GM12878 (cell line): ENCODE measurements at regions not wholly inside any gene's neighbourhood (a gene's known extent, or its start where the extent isn't known, plus 50 kb on each side); places are given as distances from the start of the nearest gene placed in this dataset.

ENCODE experiments used
- ATAC-seq: fragments of 200-7000 bp; cut with Tn5 transposase; 3 replicates; pipeline ENCODE4 v1.9.1; 2020; ENCODE audit warnings: mild to moderate bottlenecking, moderate library complexity
- BruUV-seq: library from RNA; stranded (reverse); fragments of 400-500 nt; replicated peaks from 2 replicates; lab custom pipeline; 2021; lab: Mats Ljungman, UMichigan
- CTCF ChIA-PET: fragments of 300-600 bp; sonication (Branson Sonifier 250); formaldehyde crosslinking; extraction: SDS; loops from one replicate; lab custom pipeline; 2021; ENCODE audit warnings: inconsistent platforms; lab: Yijun Ruan, JAX
- POLR2A ChIA-PET: fragments of 350-600 bp; formaldehyde crosslinking; extraction: SDS; loops from one replicate; lab custom pipeline; 2021; ENCODE audit warnings: inconsistent platforms; lab: Charles Lee
- RAD21 ChIA-PET: fragments of 300-600 bp; sonication (Branson Sonifier 250); formaldehyde crosslinking; loops from one replicate; lab custom pipeline; 2023; ENCODE audit warnings: antibody characterized with exemption; ENCODE audit not compliant: unreplicated experiment; lab: Charles Lee
- SMC1A ChIA-PET: fragments of 300-600 bp; sonication (Branson Sonifier 250); formaldehyde crosslinking; loops from one replicate; lab custom pipeline; 2023; ENCODE audit not compliant: unreplicated experiment, uncharacterized antibody; lab: Charles Lee
- DNase-seq: peaks from one replicate; pipeline ENCODE4 v3.0.0-alpha.2; 2011; ENCODE audit warnings: low read depth, low spot score
- FAIRE-seq: peaks from 3 replicates; lab custom pipeline; 2011; peaks lifted over from hg19 to GRCh38; lab: Jason Lieb, UNC
- H2AFZ ChIP-seq: 2 replicates; pipeline ENCODE4 v1.6.0; 2011; ENCODE audit warnings: low read depth, low read length, control low read depth; ENCODE audit not compliant: control insufficient read depth
- H3K27ac ChIP-seq: 2 replicates; pipeline ENCODE4 v1.5.1; 2011; ENCODE audit warnings: control low read depth; ENCODE audit not compliant: control insufficient read depth, insufficient read depth
- H3K27me3 ChIP-seq, 2 experiments: replicated peaks in 1 of 2; 2 replicates each; pipeline versions ENCODE4 v1.6.0 to v1.6.1; 2011; ENCODE audit warnings: low read length in 1 of 2; ENCODE audit not compliant: control insufficient read depth in 2 of 2, insufficient read depth in 2 of 2
- H3K36me3 ChIP-seq, 2 experiments: 2 replicates each; pipeline ENCODE4 v1.5.1; 2011; ENCODE audit warnings: low read length in 1 of 2; ENCODE audit not compliant: control insufficient read depth in 2 of 2, insufficient read depth in 2 of 2
- H3K4me1 ChIP-seq: 2 replicates; pipeline ENCODE4 v1.6.1; 2011; ENCODE audit warnings: mild to moderate bottlenecking, low read length, moderate library complexity, mixed read lengths; ENCODE audit not compliant: control insufficient read depth, insufficient read depth
- H3K4me2 ChIP-seq: 2 replicates; pipeline ENCODE4 v1.6.0; 2011; ENCODE audit warnings: control low read depth; ENCODE audit not compliant: control insufficient read depth, insufficient read depth
- H3K4me3 ChIP-seq: fragments of 200-600 bp; sonication (generic); 2 replicates; pipeline ENCODE4 v1.5.1; 2016
- H3K79me2 ChIP-seq: 2 replicates; pipeline ENCODE4 v1.6.0; 2011; ENCODE audit warnings: low read length; ENCODE audit not compliant: control insufficient read depth, insufficient read depth
- H3K9ac ChIP-seq: 2 replicates; pipeline ENCODE4 v1.8.0; 2011; ENCODE audit warnings: low read length, control low read depth, mixed read lengths; ENCODE audit not compliant: control insufficient read depth, insufficient read depth
- H3K9me3 ChIP-seq: replicated peaks from 3 replicates; pipeline ENCODE4 v1.5.1; 2011; ENCODE audit warnings: mild to moderate bottlenecking, low read length; ENCODE audit not compliant: control insufficient read depth, insufficient read depth
- H4K20me1 ChIP-seq: 2 replicates; pipeline ENCODE4 v1.6.0; 2011; ENCODE audit not compliant: control insufficient read depth, insufficient read depth
- CBFB ChIP-seq: IDR thresholded peaks from 2 replicates; pipeline ENCODE4 v1.6.1; 2016; ENCODE audit warnings: antibody characterized with exemption, low read depth
- EP300 ChIP-seq, 2 experiments: fragments of 150-350 bp in 1 of 2; IDR thresholded peaks; 2 replicates each; pipeline ENCODE4 v1.6.1; 2011 to 2012; ENCODE audit warnings: low read depth in 2 of 2, low read length in 2 of 2, borderline replicate concordance in 1 of 2, improper control_type of control experiment in 1 of 2, inconsistent platforms in 1 of 2; ENCODE audit not compliant: control insufficient read depth in 1 of 2
- KAT2A ChIP-seq: conservative IDR thresholded peaks from 2 replicates; pipeline ENCODE4 v1.6.1; 2011; ENCODE audit warnings: low read depth, low read length; ENCODE audit not compliant: control insufficient read depth
- NBN ChIP-seq: fragments of 450-650 bp; IDR thresholded peaks from 2 replicates; pipeline ENCODE4 v1.6.1; 2016
- PAX5 ChIP-seq: IDR thresholded peaks from 2 replicates; pipeline ENCODE4 v1.6.1; 2011; ENCODE audit warnings: low read depth, low read length, borderline replicate concordance
- RAD21 ChIP-seq: IDR thresholded peaks from 2 replicates; pipeline ENCODE4 v1.6.1; 2011; ENCODE audit warnings: mild to moderate bottlenecking, low read depth, low read length, moderate library complexity; ENCODE audit not compliant: insufficient read depth
- RCOR1 ChIP-seq: conservative IDR thresholded peaks from 2 replicates; pipeline ENCODE4 v1.6.1; 2012; ENCODE audit warnings: low read depth, low read length, improper control_type of control experiment
- SIX5 ChIP-seq: IDR thresholded peaks from 2 replicates; pipeline ENCODE4 v1.6.1; 2011; ENCODE audit warnings: mild to moderate bottlenecking, low read depth, low read length, moderate library complexity; ENCODE audit not compliant: severe bottlenecking
- SMAD5 ChIP-seq: IDR thresholded peaks from 2 replicates; pipeline ENCODE4 v1.6.1; 2016; ENCODE audit warnings: antibody characterized with exemption, low read depth
- SREBF1 ChIP-seq: IDR thresholded peaks from 2 replicates; pipeline ENCODE4 v1.6.1; 2012; ENCODE audit warnings: mild to moderate bottlenecking, low read length
- TAF1 ChIP-seq: IDR thresholded peaks from 2 replicates; pipeline ENCODE4 v1.6.1; 2011; ENCODE audit warnings: mild to moderate bottlenecking, low read depth, low read length, borderline replicate concordance
- TARDBP ChIP-seq: IDR thresholded peaks from 2 replicates; pipeline ENCODE4 v1.6.1; 2016; ENCODE audit warnings: borderline replicate concordance
- TCF3 ChIP-seq: IDR thresholded peaks from 2 replicates; pipeline ENCODE4 v1.6.1; 2012; ENCODE audit warnings: low read depth, mild to moderate bottlenecking, low read length, borderline replicate concordance; ENCODE audit not compliant: insufficient read depth
- YBX1 ChIP-seq: fragments of 450-650 bp; IDR thresholded peaks from 2 replicates; pipeline ENCODE4 v1.6.1; 2016; ENCODE audit warnings: antibody characterized with exemption
- ZNF24 ChIP-seq: fragments of 450-650 bp; IDR thresholded peaks from 2 replicates; pipeline ENCODE4 v1.6.1; 2017; ENCODE audit warnings: antibody characterized with exemption, mild to moderate bottlenecking
- WGBS: methylation state at CpG from one replicate; pipeline ENCODE4 v1.1.6; 2016; ENCODE audit warnings: low lambda C conversion rate; ENCODE audit not compliant: insufficient replicate concordance, insufficient coverage; ENCODE audit errors: missing lambda C conversion rate; 5-methylcytosine and 5-hydroxymethylcytosine counted together
- in situ Hi-C: fragments of 300-500 bp; cut with MboI; formaldehyde crosslinking; loops from 9 replicates; pipeline ENCODE4 v1.14.3; 2018; ENCODE audit warnings: mixed read lengths
- intact Hi-C: fragments of 100-400 bp; cut with micrococcal nuclease; formaldehyde crosslinking; loops from one replicate; pipeline ENCODE4 v1.14.2; 2022; ENCODE audit not compliant: unreplicated experiment
- TF ChIP-seq, protein P1 (sequence below): fragments of 450-650 bp; IDR thresholded peaks from 2 replicates; pipeline ENCODE4 v1.6.1; 2017; ENCODE audit warnings: borderline replicate concordance
- TF ChIP-seq, protein P2 (sequence below): fragments of 450-650 bp; IDR thresholded peaks from 2 replicates; pipeline ENCODE4 v1.6.1; 2016; ENCODE audit warnings: mild to moderate bottlenecking
- TF ChIP-seq, protein P3 (sequence below): IDR thresholded peaks from 2 replicates; pipeline ENCODE4 v1.6.1; 2012; ENCODE audit warnings: mild to moderate bottlenecking, low read depth, low read length
- TF ChIP-seq, protein P4 (sequence below): IDR thresholded peaks from 2 replicates; pipeline ENCODE4 v1.6.1; 2011; ENCODE audit warnings: low read depth, low read length, improper control_type of control experiment, borderline replicate concordance

DNA sequence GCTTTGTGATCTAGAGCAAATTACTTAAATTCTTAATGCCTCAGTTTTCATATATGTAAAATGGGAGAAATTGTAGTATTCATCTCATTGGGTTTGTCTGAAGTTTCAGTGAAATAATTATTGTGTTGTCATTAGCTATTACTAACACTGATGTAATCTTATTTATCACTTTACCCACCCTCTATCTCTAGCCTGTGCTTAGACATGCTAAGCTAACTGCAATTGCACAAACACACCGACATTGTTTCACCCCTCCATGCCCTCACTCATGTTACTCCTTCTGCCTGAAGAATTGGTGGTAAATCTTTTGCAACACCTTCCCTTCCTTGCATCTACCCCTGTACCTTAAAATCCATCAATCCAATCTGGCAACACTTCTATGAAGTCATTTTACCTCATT, 241.6 kb downstream of the BCAT1 start:
- CTCF ChIA-PET = no interaction called here
- FAIRE-seq (no peak), DNase-seq (no peak), ATAC-seq (no peak)
- Histone ChIP-seq H3K36me3 (no peaks in the 10 kb centered on the region), H4K20me1 (no peaks in the 10 kb centered on the region), H3K4me3 (no peak overlapping the region), H3K27ac (no peak overlapping the region), H3K4me2 (no peak overlapping the region), H3K27me3 (no peaks in the 10 kb centered on the region), H2AFZ (no peak overlapping the region), H3K9ac (no peak overlapping the region), H3K4me1 (peaks cover 16% of the 10 kb centered on the region; the same call in 1 of the 2 replicates), H3K9me3 (peaks cover 1% of the 10 kb centered on the region; the same call in 1 of the 3 replicates), H3K79me2 (no peaks in the 10 kb centered on the region)
- SMC1A ChIA-PET = interaction anchor here (1.0 to 1.5 kb wide), 2 partner anchors 8 to 17 kb away, joined by 3 to 5 read pairs; no protein-coding TSS in a partner anchor
- POLR2A ChIA-PET = no interaction called here
- in situ Hi-C loops = no loop called here
- 57% methylated on average over 1 of the region's 1 CpG for WGBS
- intact Hi-C loops = loop anchor here (5.0 kb wide), 1 partner anchor 115 kb away; no protein-coding TSS in a partner anchor
- BruUV-seq = no TSS peak
- RAD21 ChIA-PET = no interaction called here
- TF ChIP-seq TAF1 (no peak), ZNF24 (no peak), CBFB (no peak), SMAD5 (no peak), SIX5 (no peak), SREBF1 (no peak), YBX1 (no peak), EP300 (IDR thresholded peaks at IDR 0.05; ENCODE audit: borderline replicate concordance in 1 of 2, control insufficient read depth in 1 of 2, low read depth in 2 of 2, low read length in 2 of 2) (no peak), RCOR1 (no peak), TARDBP (no peak), NBN (no peak), RAD21 (no peak), PAX5 (no peak), KAT2A (no peak), TCF3 (no peak)
- TF ChIP-seq, protein P1, sequence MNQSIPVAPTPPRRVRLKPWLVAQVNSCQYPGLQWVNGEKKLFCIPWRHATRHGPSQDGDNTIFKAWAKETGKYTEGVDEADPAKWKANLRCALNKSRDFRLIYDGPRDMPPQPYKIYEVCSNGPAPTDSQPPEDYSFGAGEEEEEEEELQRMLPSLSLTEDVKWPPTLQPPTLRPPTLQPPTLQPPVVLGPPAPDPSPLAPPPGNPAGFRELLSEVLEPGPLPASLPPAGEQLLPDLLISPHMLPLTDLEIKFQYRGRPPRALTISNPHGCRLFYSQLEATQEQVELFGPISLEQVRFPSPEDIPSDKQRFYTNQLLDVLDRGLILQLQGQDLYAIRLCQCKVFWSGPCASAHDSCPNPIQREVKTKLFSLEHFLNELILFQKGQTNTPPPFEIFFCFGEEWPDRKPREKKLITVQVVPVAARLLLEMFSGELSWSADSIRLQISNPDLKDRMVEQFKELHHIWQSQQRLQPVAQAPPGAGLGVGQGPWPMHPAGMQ = no peak
- TF ChIP-seq, protein P2, sequence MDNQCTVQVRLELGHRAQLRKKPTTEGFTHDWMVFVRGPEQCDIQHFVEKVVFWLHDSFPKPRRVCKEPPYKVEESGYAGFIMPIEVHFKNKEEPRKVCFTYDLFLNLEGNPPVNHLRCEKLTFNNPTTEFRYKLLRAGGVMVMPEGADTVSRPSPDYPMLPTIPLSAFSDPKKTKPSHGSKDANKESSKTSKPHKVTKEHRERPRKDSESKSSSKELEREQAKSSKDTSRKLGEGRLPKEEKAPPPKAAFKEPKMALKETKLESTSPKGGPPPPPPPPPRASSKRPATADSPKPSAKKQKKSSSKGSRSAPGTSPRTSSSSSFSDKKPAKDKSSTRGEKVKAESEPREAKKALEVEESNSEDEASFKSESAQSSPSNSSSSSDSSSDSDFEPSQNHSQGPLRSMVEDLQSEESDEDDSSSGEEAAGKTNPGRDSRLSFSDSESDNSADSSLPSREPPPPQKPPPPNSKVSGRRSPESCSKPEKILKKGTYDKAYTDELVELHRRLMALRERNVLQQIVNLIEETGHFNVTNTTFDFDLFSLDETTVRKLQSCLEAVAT = no peak
- TF ChIP-seq, protein P3, sequence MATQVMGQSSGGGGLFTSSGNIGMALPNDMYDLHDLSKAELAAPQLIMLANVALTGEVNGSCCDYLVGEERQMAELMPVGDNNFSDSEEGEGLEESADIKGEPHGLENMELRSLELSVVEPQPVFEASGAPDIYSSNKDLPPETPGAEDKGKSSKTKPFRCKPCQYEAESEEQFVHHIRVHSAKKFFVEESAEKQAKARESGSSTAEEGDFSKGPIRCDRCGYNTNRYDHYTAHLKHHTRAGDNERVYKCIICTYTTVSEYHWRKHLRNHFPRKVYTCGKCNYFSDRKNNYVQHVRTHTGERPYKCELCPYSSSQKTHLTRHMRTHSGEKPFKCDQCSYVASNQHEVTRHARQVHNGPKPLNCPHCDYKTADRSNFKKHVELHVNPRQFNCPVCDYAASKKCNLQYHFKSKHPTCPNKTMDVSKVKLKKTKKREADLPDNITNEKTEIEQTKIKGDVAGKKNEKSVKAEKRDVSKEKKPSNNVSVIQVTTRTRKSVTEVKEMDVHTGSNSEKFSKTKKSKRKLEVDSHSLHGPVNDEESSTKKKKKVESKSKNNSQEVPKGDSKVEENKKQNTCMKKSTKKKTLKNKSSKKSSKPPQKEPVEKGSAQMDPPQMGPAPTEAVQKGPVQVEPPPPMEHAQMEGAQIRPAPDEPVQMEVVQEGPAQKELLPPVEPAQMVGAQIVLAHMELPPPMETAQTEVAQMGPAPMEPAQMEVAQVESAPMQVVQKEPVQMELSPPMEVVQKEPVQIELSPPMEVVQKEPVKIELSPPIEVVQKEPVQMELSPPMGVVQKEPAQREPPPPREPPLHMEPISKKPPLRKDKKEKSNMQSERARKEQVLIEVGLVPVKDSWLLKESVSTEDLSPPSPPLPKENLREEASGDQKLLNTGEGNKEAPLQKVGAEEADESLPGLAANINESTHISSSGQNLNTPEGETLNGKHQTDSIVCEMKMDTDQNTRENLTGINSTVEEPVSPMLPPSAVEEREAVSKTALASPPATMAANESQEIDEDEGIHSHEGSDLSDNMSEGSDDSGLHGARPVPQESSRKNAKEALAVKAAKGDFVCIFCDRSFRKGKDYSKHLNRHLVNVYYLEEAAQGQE = no peak
- TF ChIP-seq, protein P4, sequence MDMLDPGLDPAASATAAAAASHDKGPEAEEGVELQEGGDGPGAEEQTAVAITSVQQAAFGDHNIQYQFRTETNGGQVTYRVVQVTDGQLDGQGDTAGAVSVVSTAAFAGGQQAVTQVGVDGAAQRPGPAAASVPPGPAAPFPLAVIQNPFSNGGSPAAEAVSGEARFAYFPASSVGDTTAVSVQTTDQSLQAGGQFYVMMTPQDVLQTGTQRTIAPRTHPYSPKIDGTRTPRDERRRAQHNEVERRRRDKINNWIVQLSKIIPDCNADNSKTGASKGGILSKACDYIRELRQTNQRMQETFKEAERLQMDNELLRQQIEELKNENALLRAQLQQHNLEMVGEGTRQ = no peak
